ENCODE measurements at regions not wholly inside any gene's neighbourhood (a gene's known extent, or its start where the extent isn't known, plus 50 kb on each side); places are given as distances from the start of the nearest gene placed in this dataset.

GRCh38 chr9:103661663-103662062 is 432.4 kb upstream of the SMC2 start:
- no peak overlapping the region for H3K4me3 ChIP-seq (ENCODE audit: low read depth, low read length)
- DNase-seq (ENCODE audit: low read depth), result no peak
- TF ChIP-seq CTCF (IDR thresholded peaks at IDR 0.05; ENCODE audit: insufficient read depth, low read depth, low read length, missing control alignments), result no peak

GRCh38 chr9:103669296-103669695 is 424.8 kb upstream of the SMC2 start:
- no peak for DNase-seq (ENCODE audit: low read depth)
- no peak overlapping the region for H3K4me3 ChIP-seq (ENCODE audit: low read depth, low read length)
- no peak for TF ChIP-seq CTCF (IDR thresholded peaks at IDR 0.05; ENCODE audit: insufficient read depth, low read depth, low read length, missing control alignments)

GRCh38 chr9:103674271-103674670 is 419.8 kb upstream of the SMC2 start:
- TF ChIP-seq CTCF (IDR thresholded peaks at IDR 0.05; ENCODE audit: insufficient read depth, low read depth, low read length, missing control alignments), result no peak
- DNase-seq (ENCODE audit: low read depth), result no peak
- no peak overlapping the region for H3K4me3 ChIP-seq (ENCODE audit: low read depth, low read length)

GRCh38 chr9:103680581-103680980 is 413.5 kb upstream of the SMC2 start:
- no peak overlapping the region for H3K4me3 ChIP-seq (ENCODE audit: low read depth, low read length)
- no peak for TF ChIP-seq CTCF (IDR thresholded peaks at IDR 0.05; ENCODE audit: insufficient read depth, low read depth, low read length, missing control alignments)
- DNase-seq (ENCODE audit: low read depth), result no peak

GRCh38 chr9:103681435-103681834 is 412.7 kb upstream of the SMC2 start:
- no peak for TF ChIP-seq CTCF (IDR thresholded peaks at IDR 0.05; ENCODE audit: insufficient read depth, low read depth, low read length, missing control alignments)
- no peak for DNase-seq (ENCODE audit: low read depth)
- H3K4me3 ChIP-seq (ENCODE audit: low read depth, low read length), result no peak overlapping the region

- H3K4me3 ChIP-seq (ENCODE audit: low read depth, low read length), result no peak overlapping the region
Measured at GRCh38 chr9:103700195-103700962, 393.7 kb upstream of the SMC2 start.

More at GRCh38 chr9:103700195-103700962, 393.7 kb upstream of the SMC2 start:
- no peak for DNase-seq (ENCODE audit: low read depth)
- no peak for TF ChIP-seq CTCF (IDR thresholded peaks at IDR 0.05; ENCODE audit: insufficient read depth, low read depth, low read length, missing control alignments)

Measured in GM12865 (cell line).